Testis (tissue), 2 donors: ENCODE measurements at regions not wholly inside any gene's neighbourhood (a gene's known extent, or its start where the extent isn't known, plus 50 kb on each side); places are given as distances from the start of the nearest gene placed in this dataset.

Experiments used
- POLR2A ChIP-seq: fragments of 450-650 bp; IDR thresholded peaks from one replicate; pipeline ENCODE4 v1.6.1; 2017; ENCODE audit warnings: antibody characterized with exemption, mild to moderate bottlenecking, moderate library complexity
- TF ChIP-seq, protein P1 (sequence below), 3 experiments: fragments of 450-650 bp in 2 of 3; fragments of 200-600 bp in 1 of 3; sonication (generic) in 1 of 3; IDR thresholded peaks; one replicate each; pipeline ENCODE4 v1.5.1; 2016 to 2019; ENCODE audit warnings: antibody characterized with exemption in 3 of 3, mild to moderate bottlenecking in 2 of 3, moderate library complexity in 1 of 3

- TF ChIP-seq, protein P1, sequence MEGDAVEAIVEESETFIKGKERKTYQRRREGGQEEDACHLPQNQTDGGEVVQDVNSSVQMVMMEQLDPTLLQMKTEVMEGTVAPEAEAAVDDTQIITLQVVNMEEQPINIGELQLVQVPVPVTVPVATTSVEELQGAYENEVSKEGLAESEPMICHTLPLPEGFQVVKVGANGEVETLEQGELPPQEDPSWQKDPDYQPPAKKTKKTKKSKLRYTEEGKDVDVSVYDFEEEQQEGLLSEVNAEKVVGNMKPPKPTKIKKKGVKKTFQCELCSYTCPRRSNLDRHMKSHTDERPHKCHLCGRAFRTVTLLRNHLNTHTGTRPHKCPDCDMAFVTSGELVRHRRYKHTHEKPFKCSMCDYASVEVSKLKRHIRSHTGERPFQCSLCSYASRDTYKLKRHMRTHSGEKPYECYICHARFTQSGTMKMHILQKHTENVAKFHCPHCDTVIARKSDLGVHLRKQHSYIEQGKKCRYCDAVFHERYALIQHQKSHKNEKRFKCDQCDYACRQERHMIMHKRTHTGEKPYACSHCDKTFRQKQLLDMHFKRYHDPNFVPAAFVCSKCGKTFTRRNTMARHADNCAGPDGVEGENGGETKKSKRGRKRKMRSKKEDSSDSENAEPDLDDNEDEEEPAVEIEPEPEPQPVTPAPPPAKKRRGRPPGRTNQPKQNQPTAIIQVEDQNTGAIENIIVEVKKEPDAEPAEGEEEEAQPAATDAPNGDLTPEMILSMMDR (IDR thresholded peaks at IDR 0.05), result no peak
- TF ChIP-seq POLR2A, result no peak
These were observed 62.3 kb upstream of the RELL1 start for GRCh38 chr4:37748485-37748884.
